IPS-18c (cell line): ENCODE measurements at regions not wholly inside any gene's neighbourhood (a gene's known extent, or its start where the extent isn't known, plus 50 kb on each side); places are given as distances from the start of the nearest gene placed in this dataset.

ENCODE experiments used
- H3K4me3 ChIP-seq: 2 replicates; pipeline ENCODE4 v1.7.0; 2013; ENCODE audit warnings: low read depth, mild to moderate bottlenecking, low read length, moderate library complexity; ENCODE audit not compliant: insufficient read depth
- H3K9me3 ChIP-seq: one replicate; pipeline ENCODE4 v1.6.1; 2013; ENCODE audit warnings: mild to moderate bottlenecking, low read length, moderate library complexity; ENCODE audit not compliant: control insufficient read depth, insufficient read depth

DNA sequence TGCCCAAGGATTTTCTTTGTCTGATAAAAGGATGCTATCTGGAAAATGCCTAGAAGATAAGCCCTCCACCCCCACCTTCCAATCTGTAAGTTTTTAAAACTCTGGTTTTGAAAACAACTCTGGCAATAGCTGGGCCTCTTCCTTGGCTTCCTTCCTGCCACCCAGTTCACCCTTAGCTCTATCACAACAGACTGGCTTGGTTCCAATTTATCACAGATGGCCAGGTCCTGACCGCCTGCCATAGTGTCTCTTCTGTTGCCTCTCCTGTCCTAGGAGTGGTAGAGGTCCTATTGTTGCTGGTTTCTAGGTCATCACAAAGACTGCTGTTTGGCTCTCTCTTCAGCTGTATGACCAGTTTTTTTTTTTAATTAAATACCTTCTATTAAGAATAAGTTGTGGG is 1727.9 kb upstream of the SLC39A10 start:
- Histone ChIP-seq H3K4me3 (no peak overlapping the region), H3K9me3 (no peaks in the 10 kb centered on the region)

DNA sequence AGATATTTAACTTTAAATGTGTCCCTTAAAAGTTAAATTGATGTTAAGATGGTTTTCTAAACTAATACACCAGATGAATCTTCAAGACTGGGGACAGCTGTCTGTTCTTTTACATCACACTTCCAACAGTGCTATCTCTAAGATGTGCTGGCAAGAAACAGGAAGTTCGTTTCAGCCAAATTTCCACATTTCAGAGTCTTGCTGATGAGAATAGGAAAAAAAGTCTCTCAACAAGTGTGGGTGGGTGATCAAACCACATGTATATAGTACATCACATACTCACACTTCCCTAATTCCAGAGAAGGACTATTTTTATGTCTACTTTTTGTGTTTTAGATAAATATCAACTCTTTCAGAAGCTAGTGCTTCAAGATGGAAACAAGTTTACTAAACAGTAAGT is 1712.8 kb upstream of the TMEFF2 start:
- no peak overlapping the region for H3K4me3 ChIP-seq
- H3K9me3 ChIP-seq = peaks cover 3% of the 10 kb centered on the region

DNA sequence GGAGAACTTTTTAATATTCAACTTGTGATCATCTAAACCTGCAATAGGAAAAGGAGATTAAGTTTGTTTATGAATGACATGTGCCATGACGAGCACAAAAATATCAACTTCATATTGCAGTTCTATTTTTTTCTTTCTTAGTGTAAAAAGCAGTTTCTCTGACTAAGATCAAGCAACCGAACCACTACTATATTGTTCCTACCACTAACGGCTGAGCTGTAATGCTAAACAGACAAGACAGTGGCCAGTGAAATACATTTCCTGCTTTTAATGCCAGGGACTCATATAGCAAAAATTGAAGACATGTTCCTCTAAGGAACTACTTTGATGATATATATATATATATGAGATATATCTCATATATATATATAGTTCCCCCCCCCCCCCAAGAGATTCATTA is 1705.6 kb upstream of the TMEFF2 start:
- H3K9me3 ChIP-seq = peaks cover 1% of the 10 kb centered on the region
- H3K4me3 ChIP-seq = no peak overlapping the region

DNA sequence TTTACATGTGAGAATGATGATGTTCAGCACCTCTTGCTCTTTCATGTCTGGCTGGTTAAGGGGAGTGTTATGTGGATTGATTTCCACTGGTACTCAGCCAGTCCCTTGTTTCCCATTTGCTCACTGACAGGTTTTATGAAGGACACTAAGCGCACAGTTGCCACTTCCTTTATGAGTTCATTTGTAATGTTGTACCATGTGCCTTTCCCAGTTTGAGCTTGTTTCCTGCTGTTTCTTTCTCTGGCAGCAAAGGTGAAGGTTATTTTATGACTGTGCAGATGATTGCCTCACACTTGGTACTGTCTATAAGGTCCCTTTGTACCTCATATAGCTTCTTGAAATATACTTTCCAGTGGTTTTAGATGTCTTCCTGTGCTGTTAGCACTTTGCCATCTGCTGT is 1700.5 kb upstream of the TMEFF2 start:
- Histone ChIP-seq H3K4me3 (no peak overlapping the region), H3K9me3 (peaks cover 2% of the 10 kb centered on the region)

DNA sequence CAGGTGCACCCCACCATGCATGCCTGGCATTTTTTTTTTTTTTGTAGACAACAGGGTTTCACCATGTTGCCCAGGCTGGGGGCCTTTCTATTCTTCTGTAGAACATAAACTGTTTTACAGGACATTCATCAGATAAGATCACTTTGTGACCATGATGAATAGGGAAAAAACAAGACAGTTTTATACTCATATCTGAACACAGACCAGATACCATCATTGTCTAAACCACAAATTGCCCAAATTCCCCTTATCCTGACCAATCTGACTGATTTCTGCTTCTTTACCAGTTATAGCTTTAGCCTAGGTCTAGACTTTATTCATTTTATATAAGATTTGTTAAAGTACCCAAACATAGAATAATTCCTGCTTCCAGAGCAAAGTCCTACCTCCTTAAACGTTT is 1699.3 kb upstream of the TMEFF2 start:
- H3K4me3 ChIP-seq = no peak overlapping the region
- H3K9me3 ChIP-seq = peaks cover 2% of the 10 kb centered on the region

DNA sequence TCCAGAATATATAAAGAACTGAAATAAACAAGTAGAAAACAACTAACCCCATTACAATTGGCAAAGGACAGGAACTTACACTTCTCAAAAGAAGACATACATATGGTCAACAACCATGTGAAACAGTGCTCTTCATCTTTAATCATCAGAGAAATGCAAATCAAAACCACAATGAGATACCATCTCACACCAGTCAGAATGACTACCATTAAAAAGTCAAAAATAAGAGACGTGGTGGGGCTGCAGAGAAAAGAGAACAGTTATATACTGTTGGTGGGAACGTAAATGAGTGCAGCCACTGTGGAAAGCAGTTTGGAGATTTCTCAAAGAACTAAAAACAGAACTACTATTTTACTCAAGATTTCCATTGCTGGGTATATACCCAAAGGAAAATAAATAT is 1696.3 kb upstream of the TMEFF2 start:
- Histone ChIP-seq H3K9me3 (peaks cover 2% of the 10 kb centered on the region), H3K4me3 (no peak overlapping the region)

DNA sequence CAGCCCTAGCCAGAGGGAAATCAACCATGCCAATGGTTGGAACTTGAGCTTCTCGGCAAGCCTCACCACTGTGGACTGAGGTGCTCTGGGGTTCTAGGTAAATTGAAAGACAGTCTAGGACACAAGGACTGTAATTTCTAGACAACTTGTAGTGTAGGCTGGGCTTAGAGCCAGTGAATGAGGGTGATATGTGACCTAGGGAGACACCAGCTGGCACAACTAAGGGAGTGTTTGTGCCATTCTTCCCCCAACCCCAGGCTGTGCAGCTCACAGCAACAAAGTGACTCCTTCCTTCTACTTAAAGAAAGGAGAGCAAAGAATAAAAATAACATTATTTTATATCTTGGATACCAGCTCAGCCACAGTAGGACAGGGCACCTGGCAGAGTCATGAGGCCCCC is 1690.7 kb upstream of the TMEFF2 start:
- Histone ChIP-seq H3K4me3 (no peak overlapping the region), H3K9me3 (no peaks in the 10 kb centered on the region)

DNA sequence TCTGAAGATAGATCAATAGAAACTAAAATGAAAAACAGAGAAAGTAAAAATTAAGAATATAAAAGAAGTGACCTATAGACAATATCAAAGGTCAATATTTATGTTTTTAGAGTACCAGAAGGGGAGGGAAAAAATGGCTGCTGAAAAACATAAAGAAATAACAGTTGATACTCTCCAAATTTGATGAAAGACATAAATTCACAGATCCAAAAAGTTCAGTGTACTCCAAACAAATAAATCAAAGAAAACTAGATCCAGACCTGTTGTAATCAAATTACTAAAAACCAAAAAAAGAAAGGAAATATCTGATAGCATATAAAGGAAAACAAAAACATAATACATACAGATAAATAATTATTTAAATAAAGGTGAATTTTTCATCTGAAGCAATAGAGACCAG is 1689.1 kb upstream of the TMEFF2 start:
- H3K9me3 ChIP-seq = no peaks in the 10 kb centered on the region

DNA sequence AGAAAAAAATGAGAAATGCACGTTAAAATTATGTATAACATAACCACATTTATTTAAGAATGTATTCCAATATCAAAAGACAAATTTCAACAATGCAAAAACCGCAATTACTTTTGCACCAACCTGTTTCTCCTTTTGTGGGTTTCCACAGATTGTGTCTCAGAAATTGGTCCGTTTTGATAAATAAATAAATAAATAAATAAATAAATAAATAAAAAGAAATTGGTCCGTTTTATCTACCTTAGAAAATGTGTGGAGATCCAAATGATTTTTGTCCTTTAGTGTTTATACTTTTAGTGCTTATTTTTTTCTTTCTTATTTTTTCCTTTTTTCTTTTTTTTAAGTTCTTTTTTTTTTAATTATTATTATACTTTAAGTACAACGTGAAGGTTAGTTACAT is 1682.2 kb upstream of the TMEFF2 start:
- H3K4me3 ChIP-seq = no peak overlapping the region
- H3K9me3 ChIP-seq = no peaks in the 10 kb centered on the region

More for the DNA sequence above, 1689.1 kb upstream of the TMEFF2 start:
- no peak overlapping the region for H3K4me3 ChIP-seq

DNA sequence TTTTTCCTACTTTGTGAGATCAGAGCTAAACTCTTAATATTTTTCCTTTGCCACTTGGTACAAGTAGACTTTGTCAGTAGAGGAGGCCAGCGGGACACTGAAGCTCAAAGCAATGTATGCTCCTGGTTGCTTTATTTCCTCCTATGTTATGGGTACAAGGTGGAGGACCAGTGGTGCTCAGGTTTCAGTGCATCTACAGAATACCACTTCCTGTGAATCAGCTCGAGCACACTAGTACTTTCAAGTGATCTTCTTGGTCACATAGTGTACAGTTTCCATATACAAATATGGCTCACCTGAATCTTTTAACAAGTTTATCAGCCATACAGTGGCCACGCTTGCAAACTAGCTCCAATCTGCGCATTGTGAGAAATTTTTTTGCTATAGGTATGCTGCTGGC is 1674.8 kb upstream of the TMEFF2 start:
- no peak overlapping the region for H3K4me3 ChIP-seq

DNA sequence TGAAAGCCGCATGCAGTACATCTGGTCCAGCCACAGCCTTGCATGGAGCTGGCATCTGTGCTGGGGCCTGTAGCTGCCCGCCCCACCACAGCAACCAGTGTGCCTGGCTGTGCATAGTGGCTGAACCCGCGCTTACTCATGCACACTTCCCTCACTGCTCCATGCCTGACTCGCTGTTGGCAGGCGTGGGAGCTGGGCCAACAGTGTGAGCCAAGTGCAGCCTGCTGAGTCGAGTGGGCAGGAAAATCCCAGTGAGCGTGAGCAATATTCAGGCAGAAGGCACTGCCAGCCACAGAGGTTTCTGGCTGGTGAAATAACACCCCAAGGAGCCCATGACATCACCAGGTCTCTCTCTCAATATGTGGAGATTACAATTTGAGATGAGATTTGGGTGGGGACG is 1674.1 kb upstream of the TMEFF2 start:
- Histone ChIP-seq H3K9me3 (no peaks in the 10 kb centered on the region), H3K4me3 (no peak overlapping the region)

More for the DNA sequence above, 1674.8 kb upstream of the TMEFF2 start:
- no peaks in the 10 kb centered on the region for H3K9me3 ChIP-seq

DNA sequence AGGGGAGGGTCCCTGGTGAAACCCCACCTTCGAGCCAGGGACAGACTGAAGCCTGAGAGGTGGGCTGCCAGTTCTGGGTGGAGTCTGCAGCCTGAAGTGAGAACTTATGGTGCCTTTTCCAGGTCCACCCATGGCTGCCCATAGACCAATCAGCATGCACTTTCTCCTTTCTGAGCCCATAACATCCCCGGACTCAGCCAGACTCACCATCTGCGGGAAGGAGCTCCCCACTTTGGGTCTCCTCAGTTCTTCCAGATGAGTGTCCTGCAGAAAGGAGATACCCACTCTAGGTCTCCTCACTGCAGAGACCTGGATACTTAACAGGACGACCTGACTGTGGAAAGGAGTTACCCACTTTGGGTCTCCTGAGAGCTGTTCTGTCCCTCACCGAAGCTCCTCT is 1673.4 kb upstream of the TMEFF2 start:
- H3K4me3 ChIP-seq = no peak overlapping the region
- no peaks in the 10 kb centered on the region for H3K9me3 ChIP-seq

DNA sequence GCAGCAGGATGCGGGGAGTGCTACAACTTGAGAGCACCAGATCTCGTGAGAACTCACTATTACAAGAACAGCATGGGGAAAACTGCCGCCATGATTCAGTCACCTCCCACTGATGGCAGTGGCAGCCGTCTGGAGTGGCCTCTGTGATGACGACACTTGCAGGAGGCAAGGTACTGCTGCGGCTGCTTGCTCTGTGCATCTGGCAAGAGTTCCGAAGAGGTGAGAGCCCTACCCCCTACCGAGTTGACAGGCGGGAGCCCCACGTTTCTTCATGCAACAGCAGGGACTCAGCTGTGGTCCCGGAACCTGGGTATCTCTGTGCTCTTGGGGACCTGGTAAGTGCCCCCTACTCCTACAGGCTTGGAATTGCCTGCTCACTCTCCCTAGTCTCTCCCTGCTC is 1672.7 kb upstream of the TMEFF2 start:
- H3K9me3 ChIP-seq = no peaks in the 10 kb centered on the region
- H3K4me3 ChIP-seq = no peak overlapping the region

DNA sequence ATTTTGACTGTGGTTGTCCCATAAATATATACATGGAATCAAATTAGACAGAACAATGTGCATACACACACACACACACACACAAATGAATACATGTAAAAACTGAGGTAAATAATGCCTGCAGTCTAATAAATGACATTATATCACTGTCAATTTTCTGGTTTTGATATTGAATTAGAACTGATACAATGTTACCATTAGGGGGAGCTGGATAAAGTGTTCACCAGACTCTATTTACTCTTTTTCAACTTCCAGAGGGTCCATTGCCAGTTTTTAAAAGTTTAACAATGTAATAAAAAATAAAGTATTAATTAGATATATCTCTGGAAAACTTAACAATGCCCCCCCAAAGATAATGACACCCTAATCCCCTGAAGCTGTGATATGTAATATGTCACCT is 1666.8 kb upstream of the TMEFF2 start:
- H3K9me3 ChIP-seq = no peaks in the 10 kb centered on the region
- H3K4me3 ChIP-seq = no peak overlapping the region

DNA sequence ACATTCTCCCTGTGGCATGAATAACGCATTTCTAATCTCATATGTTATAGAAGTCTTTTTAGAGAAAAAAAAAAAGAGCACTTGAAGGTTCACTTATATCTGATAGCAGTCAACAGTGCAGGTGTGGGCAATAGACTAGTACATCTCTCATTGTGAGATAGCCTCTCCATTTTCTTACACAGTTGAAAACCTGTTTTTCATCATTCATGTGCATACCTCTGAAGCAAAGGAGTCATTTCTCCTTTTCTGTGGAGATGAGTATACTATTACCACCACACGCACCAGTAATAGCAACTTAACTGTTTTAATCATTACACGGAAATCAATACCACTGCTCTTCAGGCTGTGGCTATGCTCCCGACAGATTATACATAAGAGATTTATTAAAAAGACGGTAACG is 1653.3 kb upstream of the TMEFF2 start:
- H3K9me3 ChIP-seq = no peaks in the 10 kb centered on the region
- no peak overlapping the region for H3K4me3 ChIP-seq

DNA sequence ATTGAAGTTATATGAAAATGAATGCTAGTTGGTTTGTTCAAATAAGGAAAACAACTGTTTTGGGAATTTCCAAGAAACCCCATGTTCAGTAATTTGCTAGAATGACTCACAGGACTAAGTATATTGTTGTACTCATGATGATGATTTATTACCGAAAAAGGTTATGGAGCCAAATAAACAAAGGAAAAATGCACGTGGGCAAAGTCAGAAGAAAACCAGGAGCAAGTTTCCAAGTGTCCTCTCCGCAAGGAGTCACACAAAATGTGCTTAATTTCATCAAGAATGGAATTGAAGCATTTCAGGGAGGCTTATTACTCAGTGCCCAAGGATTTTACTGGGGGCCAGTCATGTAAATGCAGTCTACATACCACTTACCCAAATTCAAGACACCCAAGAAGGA is 1652.4 kb upstream of the TMEFF2 start:
- Histone ChIP-seq H3K9me3 (no peaks in the 10 kb centered on the region), H3K4me3 (no peak overlapping the region)

DNA sequence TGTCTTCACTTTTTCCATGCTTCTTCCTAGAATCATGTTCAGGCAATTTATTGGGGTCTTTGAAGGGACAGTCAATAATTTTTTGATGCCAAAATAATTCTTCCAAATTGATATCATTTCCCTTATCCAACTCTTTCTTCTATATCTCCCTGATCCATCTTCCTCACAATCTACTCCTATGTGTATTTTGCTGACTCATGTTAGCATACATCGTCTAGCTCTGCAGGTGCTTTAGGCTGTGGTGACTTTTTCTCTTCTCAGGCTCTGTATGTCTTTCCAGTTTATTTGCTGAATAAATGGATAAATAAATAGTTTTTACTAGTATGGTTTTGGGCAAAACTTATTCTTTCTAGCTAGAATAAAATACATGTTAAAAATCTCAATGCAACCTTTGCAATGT is 1650.9 kb upstream of the TMEFF2 start:
- H3K9me3 ChIP-seq = no peaks in the 10 kb centered on the region
- H3K4me3 ChIP-seq = no peak overlapping the region

DNA sequence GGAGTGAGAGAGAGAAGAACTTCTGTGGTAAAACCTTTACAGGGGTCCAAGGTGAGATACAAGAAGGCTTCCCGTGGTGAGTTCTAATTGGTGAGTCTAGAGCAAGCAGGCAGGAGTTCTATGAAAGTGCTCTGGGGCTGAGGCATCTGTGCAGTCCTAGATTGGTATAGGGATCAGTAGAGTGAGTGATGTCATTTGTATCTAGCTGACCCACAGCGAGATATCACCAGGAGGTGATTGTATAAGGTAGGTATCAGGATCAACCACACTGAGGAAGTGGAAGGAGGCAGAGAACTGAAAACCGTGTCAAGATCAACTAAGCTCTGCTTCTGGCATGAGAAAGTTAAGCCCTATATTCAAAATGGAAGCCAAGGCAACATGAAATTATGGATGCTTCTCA is 1648.9 kb upstream of the TMEFF2 start:
- no peaks in the 10 kb centered on the region for H3K9me3 ChIP-seq
- no peak overlapping the region for H3K4me3 ChIP-seq

DNA sequence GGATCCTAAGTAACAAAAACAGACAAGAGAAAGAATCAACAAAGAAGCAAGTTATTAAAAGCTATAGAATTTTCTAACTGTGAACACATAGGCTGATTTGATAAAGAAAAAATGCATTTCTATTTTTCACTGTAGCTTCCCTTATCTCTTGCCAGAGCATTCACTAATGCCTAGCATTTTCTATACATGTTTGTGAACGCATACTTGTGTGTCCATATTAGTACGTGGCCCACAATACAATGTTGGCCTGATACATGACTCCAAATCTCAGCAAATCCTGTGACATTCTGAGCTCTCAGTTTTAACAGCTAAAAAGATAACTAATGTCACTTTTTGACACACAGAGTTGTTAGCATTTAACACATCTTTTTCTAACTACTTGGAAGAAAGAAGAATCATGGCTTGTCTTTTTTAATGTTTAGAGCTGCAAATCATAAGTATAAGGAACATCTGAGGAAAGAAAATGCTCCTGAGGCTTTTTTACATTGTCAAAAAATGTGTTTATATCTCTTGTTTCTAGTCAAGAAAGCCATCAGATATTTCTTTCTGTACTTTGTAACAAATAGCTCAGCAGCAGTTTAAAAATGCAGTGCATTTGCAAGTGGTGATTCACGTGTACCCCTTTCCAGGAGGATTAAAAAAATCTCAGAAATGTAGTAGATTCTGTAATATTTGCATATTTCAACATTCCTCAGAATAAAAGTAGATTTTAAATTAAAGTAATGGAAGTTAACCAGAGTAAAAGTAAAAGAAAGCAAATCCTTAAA is 1646.8 kb upstream of the TMEFF2 start:
- no peak overlapping the region for H3K4me3 ChIP-seq
- no peaks in the 10 kb centered on the region for H3K9me3 ChIP-seq
